ENCODE measurements at regions not wholly inside any gene's neighbourhood (a gene's known extent, or its start where the extent isn't known, plus 50 kb on each side); places are given as distances from the start of the nearest gene placed in this dataset.

- POLR2A ChIA-PET (ENCODE audit: unreplicated experiment): no interaction called here
- Histone ChIP-seq H3K36me3 (ENCODE audit: low read depth) (no peaks in the 10 kb centered on the region), H3K27me3 (ENCODE audit: insufficient read depth, low read depth) (no peaks in the 10 kb centered on the region), H3K4me3 (no peak overlapping the region), H3K79me2 (ENCODE audit: low read depth) (no peaks in the 10 kb centered on the region), H3K9me3 (ENCODE audit: insufficient read depth, low read depth) (no peaks in the 10 kb centered on the region), H3K4me1 (replicated peaks; ENCODE audit: insufficient read depth) (no peaks in the 10 kb centered on the region), H2AFZ (no peak overlapping the region), H3K9me2 (ENCODE audit: insufficient read depth) (no peaks in the 10 kb centered on the region), H4K20me1 (ENCODE audit: insufficient read depth) (no peaks in the 10 kb centered on the region), H3K27ac (no peak overlapping the region), H3K4me2 (no peak overlapping the region), H3F3A (ENCODE audit: insufficient read depth, low read depth) (no peaks in the 10 kb centered on the region)
- TF ChIP-seq, protein P1, sequence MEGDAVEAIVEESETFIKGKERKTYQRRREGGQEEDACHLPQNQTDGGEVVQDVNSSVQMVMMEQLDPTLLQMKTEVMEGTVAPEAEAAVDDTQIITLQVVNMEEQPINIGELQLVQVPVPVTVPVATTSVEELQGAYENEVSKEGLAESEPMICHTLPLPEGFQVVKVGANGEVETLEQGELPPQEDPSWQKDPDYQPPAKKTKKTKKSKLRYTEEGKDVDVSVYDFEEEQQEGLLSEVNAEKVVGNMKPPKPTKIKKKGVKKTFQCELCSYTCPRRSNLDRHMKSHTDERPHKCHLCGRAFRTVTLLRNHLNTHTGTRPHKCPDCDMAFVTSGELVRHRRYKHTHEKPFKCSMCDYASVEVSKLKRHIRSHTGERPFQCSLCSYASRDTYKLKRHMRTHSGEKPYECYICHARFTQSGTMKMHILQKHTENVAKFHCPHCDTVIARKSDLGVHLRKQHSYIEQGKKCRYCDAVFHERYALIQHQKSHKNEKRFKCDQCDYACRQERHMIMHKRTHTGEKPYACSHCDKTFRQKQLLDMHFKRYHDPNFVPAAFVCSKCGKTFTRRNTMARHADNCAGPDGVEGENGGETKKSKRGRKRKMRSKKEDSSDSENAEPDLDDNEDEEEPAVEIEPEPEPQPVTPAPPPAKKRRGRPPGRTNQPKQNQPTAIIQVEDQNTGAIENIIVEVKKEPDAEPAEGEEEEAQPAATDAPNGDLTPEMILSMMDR (conservative IDR thresholded peaks at IDR 0.05): no peak
- TF ChIP-seq EZH2 (IDR thresholded peaks at IDR 0.05; ENCODE audit: low read depth): no peak
- DNase-seq: no peak
- no TSS peak for BruUV-seq (replicated peaks)
- intact Hi-C loops (cut with micrococcal nuclease; ENCODE audit: unreplicated experiment): no loop called here
- CTCF ChIA-PET: no interaction called here
Observed at GRCh38 chr7:115649429-115649828, 381.1 kb downstream of the TFEC start.

- TF ChIP-seq EZH2 (IDR thresholded peaks at IDR 0.05; ENCODE audit: low read depth): no peak
- TF ChIP-seq, protein P1 (conservative IDR thresholded peaks at IDR 0.05): no peak
- Histone ChIP-seq H3K4me1 (replicated peaks; ENCODE audit: insufficient read depth) (no peaks in the 10 kb centered on the region), H3K36me3 (ENCODE audit: low read depth) (no peaks in the 10 kb centered on the region), H3K4me3 (no peak overlapping the region), H2AFZ (no peak overlapping the region), H3F3A (ENCODE audit: insufficient read depth, low read depth) (no peaks in the 10 kb centered on the region), H3K9me3 (ENCODE audit: insufficient read depth, low read depth) (no peaks in the 10 kb centered on the region), H3K9me2 (ENCODE audit: insufficient read depth) (no peaks in the 10 kb centered on the region), H3K27me3 (ENCODE audit: insufficient read depth, low read depth) (no peaks in the 10 kb centered on the region), H3K79me2 (ENCODE audit: low read depth) (no peaks in the 10 kb centered on the region), H3K4me2 (no peak overlapping the region), H3K27ac (no peak overlapping the region), H4K20me1 (ENCODE audit: insufficient read depth) (no peaks in the 10 kb centered on the region)
- no TSS peak for BruUV-seq (replicated peaks)
- CTCF ChIA-PET: no interaction called here
- intact Hi-C loops (cut with micrococcal nuclease; ENCODE audit: unreplicated experiment): no loop called here
- POLR2A ChIA-PET (ENCODE audit: unreplicated experiment): no interaction called here
- no peak for DNase-seq
Observed at GRCh38 chr7:115647712-115648111, 382.9 kb downstream of the TFEC start.

DNA sequence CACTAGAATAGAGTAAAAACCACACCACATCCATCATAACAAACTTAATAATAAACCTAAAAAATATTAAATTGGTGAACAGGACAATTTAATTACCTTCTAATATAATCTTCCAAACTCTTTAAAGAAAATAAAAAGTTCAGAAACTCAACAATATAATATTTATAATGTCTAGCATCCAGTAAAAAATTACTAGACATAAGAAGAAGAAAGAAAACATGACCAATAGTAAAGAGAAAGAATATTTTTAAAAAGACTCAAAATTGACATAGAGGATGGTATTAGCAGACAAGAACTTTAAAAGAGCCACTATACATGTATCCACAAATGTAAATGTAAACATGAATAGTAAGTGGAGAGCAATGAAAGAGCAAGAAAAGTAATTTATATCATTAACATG is 388.4 kb downstream of the TFEC start:
- Histone ChIP-seq H3K4me1 (replicated peaks; ENCODE audit: insufficient read depth) (no peaks in the 10 kb centered on the region), H3K4me3 (no peak overlapping the region), H3K27ac (no peak overlapping the region), H3K27me3 (ENCODE audit: insufficient read depth, low read depth) (no peaks in the 10 kb centered on the region), H3K36me3 (ENCODE audit: low read depth) (no peaks in the 10 kb centered on the region), H3K9me2 (ENCODE audit: insufficient read depth) (no peaks in the 10 kb centered on the region), H3F3A (ENCODE audit: insufficient read depth, low read depth) (no peaks in the 10 kb centered on the region), H3K9me3 (ENCODE audit: insufficient read depth, low read depth) (no peaks in the 10 kb centered on the region), H2AFZ (no peak overlapping the region), H4K20me1 (ENCODE audit: insufficient read depth) (no peaks in the 10 kb centered on the region), H3K4me2 (no peak overlapping the region), H3K79me2 (ENCODE audit: low read depth) (no peaks in the 10 kb centered on the region)
- CTCF ChIA-PET: no interaction called here
- DNase-seq: no peak
- POLR2A ChIA-PET (ENCODE audit: unreplicated experiment): no interaction called here
- intact Hi-C loops (cut with micrococcal nuclease; ENCODE audit: unreplicated experiment): no loop called here
- no peak for TF ChIP-seq EZH2 (IDR thresholded peaks at IDR 0.05; ENCODE audit: low read depth)
- TF ChIP-seq, protein P1 (conservative IDR thresholded peaks at IDR 0.05): no peak
- BruUV-seq (replicated peaks): no TSS peak

All from PC-9 (cell line).